HAP-1 (cell line): ENCODE measurements at regions not wholly inside any gene's neighbourhood (a gene's known extent, or its start where the extent isn't known, plus 50 kb on each side); places are given as distances from the start of the nearest gene placed in this dataset.
"Not testable (repeated sequence)": the region's sequence is repeated elsewhere in the genome, so short reads cannot be mapped to it uniquely, and the experiment has no call there.

ENCODE experiments used
- DNase-seq, 2 experiments: peaks; one replicate each; pipeline ENCODE4 v3.0.0-alpha.2; 2016 to 2020; ENCODE audit warnings: low spot score in 2 of 2
- H3K27me3 ChIP-seq: fragments of 250-450 bp; sonication (Bioruptor Pico); 2 replicates; pipeline ENCODE4 v1.5.1; 2020; ENCODE audit warnings: low read depth, mild to moderate bottlenecking, moderate library complexity
- H3K36me3 ChIP-seq: fragments of 250-450 bp; sonication (Bioruptor Pico); replicated peaks from 2 replicates; pipeline ENCODE4 v1.5.1; 2020; ENCODE audit warnings: mild to moderate bottlenecking
- H3K4me1 ChIP-seq: fragments of 250-450 bp; sonication (Bioruptor Pico); 2 replicates; pipeline ENCODE4 v1.5.1; 2020; ENCODE audit warnings: mild to moderate bottlenecking
- H3K4me3 ChIP-seq: fragments of 250-450 bp; sonication (Bioruptor Pico); 2 replicates; pipeline ENCODE4 v1.5.1; 2020; ENCODE audit warnings: mild to moderate bottlenecking, moderate library complexity
- H3K9me3 ChIP-seq: fragments of 250-450 bp; sonication (Bioruptor Pico); 2 replicates; pipeline ENCODE4 v1.5.1; 2020; ENCODE audit warnings: mild to moderate bottlenecking, moderate library complexity
- in situ Hi-C: fragments of 300-500 bp; cut with MboI; formaldehyde crosslinking; loops from 3 replicates; pipeline ENCODE4 v1.14.3; 2020; ENCODE audit warnings: low sequenced_read_pairs, inconsistent platforms, mixed read lengths

DNA sequence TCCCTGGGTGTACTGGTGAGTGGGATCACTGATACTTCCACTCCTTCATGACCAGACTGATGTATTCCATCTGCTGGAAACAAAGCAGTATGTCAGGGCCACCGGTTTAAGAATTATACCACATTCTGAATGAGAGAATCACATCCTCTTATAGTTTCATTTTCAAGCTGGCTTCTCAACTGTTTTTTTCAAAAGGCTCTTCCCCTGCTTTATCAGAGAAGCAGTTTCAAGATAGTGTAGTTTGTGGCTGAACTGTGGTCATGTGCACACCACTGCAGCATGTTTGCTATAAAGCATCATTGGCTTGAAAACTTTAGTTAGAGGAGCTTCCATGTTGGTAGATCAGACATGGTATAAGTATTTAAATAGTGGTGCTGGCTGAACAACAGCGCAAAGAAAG is 450.5 kb upstream of the CDH10 start:
- no peaks in the 10 kb centered on the region for H3K9me3 ChIP-seq
- H3K4me1 ChIP-seq, result no peaks in the 10 kb centered on the region
- in situ Hi-C loops, result no loop called here
- no peak overlapping the region for H3K4me3 ChIP-seq
- no peak for DNase-seq
- no peaks in the 10 kb centered on the region for H3K27me3 ChIP-seq
- no peaks in the 10 kb centered on the region for H3K36me3 ChIP-seq

- in situ Hi-C loops, result no loop called here
- no peak overlapping the region for H3K4me3 ChIP-seq
- H3K9me3 ChIP-seq, result no peaks in the 10 kb centered on the region
- H3K4me1 ChIP-seq, result no peaks in the 10 kb centered on the region
- H3K27me3 ChIP-seq, result no peaks in the 10 kb centered on the region
- DNase-seq, result no peak
- no peaks in the 10 kb centered on the region for H3K36me3 ChIP-seq
These were observed 449.4 kb upstream of the CDH10 start for GRCh38 chr5:25094219-25094618.

DNA sequence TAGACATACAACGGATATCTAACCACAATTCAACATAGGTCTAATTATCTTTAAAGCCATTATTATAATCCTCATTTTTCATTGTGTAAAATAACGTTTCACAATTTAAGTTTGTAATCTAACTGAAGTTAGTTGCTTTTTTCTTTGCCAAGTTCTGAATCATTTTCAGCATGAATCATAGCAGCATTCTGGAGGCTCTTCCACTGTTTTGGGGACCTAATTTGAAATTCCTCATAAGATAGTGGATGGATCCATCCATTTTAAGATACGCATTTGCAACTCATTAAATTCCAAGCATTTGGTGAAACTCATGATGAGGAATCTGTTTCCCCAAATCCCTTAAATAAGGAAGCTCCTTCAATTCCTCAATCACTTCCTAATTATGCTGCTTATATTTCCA is 447.1 kb upstream of the CDH10 start:
- in situ Hi-C loops, result no loop called here
- no peaks in the 10 kb centered on the region for H3K9me3 ChIP-seq
- DNase-seq, result no peak
- H3K4me1 ChIP-seq, result no peaks in the 10 kb centered on the region
- no peaks in the 10 kb centered on the region for H3K27me3 ChIP-seq
- H3K36me3 ChIP-seq, result no peaks in the 10 kb centered on the region
- H3K4me3 ChIP-seq, result no peak overlapping the region

DNA sequence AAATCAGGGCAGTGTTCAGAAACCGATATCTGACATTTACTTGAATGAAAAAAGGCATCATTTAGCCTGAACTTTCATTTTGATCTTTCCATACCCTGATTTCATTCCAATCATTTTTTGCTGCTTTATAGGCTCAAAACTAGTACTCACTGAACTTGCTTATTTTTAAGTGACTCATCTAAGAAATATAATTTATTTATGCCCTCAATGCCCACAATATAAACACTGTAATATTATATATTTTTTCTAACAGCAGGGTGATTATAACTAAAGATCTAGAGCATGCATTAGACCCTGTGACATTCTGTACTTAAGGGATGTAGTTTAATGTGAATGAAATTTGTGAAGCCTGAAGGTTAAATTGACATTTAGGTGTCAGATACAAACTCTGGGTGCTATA is 446.1 kb upstream of the CDH10 start:
- no peaks in the 10 kb centered on the region for H3K36me3 ChIP-seq
- DNase-seq, result no peak
- H3K4me3 ChIP-seq, result no peak overlapping the region
- in situ Hi-C loops, result no loop called here
- no peaks in the 10 kb centered on the region for H3K9me3 ChIP-seq
- H3K27me3 ChIP-seq, result no peaks in the 10 kb centered on the region
- no peaks in the 10 kb centered on the region for H3K4me1 ChIP-seq

DNA sequence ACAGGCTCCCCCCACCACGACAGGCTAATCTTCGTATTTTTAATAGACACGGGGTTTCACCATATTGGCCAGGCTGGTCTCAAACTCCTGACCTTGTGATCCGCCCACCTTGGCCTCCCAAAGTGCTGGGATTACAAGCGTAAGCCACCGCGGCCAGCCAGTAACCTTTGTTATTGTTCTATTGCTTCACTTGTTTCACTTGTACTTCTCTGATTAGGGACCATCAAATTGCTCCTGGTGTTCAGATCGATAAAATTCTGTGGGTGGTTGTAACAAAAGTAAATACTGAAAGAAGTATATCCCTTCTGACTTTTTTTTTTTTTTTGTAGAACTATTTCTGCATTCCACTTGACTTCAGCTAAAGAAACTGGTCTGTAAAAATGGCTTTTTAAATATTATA is 445.5 kb upstream of the CDH10 start:
- Histone ChIP-seq H3K4me1 (no peaks in the 10 kb centered on the region), H3K27me3 (no peaks in the 10 kb centered on the region), H3K36me3 (no peaks in the 10 kb centered on the region), H3K9me3 (no peaks in the 10 kb centered on the region), H3K4me3 (no peak overlapping the region)
- no peak for DNase-seq
- in situ Hi-C loops, result no loop called here

DNA sequence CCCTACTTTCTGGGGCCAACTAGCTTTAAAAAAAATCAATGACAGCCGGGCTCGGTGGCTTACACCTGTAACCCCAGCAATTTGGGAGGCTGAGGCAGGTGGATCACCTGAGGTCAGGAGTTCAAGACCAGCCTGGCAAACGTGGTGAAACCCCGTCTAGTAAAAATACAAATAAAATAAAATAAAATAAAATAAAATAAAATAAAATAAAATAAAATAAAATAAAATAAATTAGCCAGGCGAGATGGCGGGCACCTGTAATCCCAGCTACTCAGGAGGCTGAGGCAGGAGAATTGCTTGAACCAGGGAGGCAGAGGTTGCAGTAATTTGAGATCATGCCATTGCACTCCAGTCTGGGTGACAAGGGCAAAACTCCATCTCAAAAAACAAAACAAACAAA is 443.9 kb upstream of the CDH10 start:
- H3K9me3 ChIP-seq, H3K4me3 ChIP-seq, H3K4me1 ChIP-seq, in situ Hi-C loops, DNase-seq, H3K36me3 ChIP-seq, H3K27me3 ChIP-seq: not testable (repeated sequence)

- DNase-seq, H3K4me1 ChIP-seq, H3K4me3 ChIP-seq, H3K27me3 ChIP-seq, H3K36me3 ChIP-seq, in situ Hi-C loops, H3K9me3 ChIP-seq: not testable (repeated sequence)
These were observed 438.5 kb upstream of the CDH10 start for GRCh38 chr5:25083261-25083660.

- Histone ChIP-seq H3K36me3 (no peaks in the 10 kb centered on the region), H3K4me1 (no peaks in the 10 kb centered on the region), H3K9me3 (no peaks in the 10 kb centered on the region), H3K4me3 (no peak overlapping the region), H3K27me3 (no peaks in the 10 kb centered on the region)
- in situ Hi-C loops, result no loop called here
- no peak for DNase-seq
These were observed 421.5 kb upstream of the CDH10 start for GRCh38 chr5:25066239-25066638.

GRCh38 chr5:25064306-25064705 is 419.5 kb upstream of the CDH10 start:
- DNase-seq, result no peak
- Histone ChIP-seq H3K27me3 (no peaks in the 10 kb centered on the region), H3K36me3 (no peaks in the 10 kb centered on the region), H3K4me3 (no peak overlapping the region), H3K9me3 (no peaks in the 10 kb centered on the region), H3K4me1 (no peaks in the 10 kb centered on the region)
- in situ Hi-C loops, result no loop called here

- Histone ChIP-seq H3K27me3 (no peaks in the 10 kb centered on the region), H3K36me3 (no peaks in the 10 kb centered on the region), H3K9me3 (no peaks in the 10 kb centered on the region), H3K4me1 (no peaks in the 10 kb centered on the region), H3K4me3 (no peak overlapping the region)
- in situ Hi-C loops, result no loop called here
- DNase-seq, result no peak
These were observed 415.8 kb upstream of the CDH10 start for GRCh38 chr5:25060575-25060974.

GRCh38 chr5:25056836-25057235 is 412.1 kb upstream of the CDH10 start:
- H3K36me3 ChIP-seq, result no peaks in the 10 kb centered on the region
- no peak overlapping the region for H3K4me3 ChIP-seq
- H3K9me3 ChIP-seq, result no peaks in the 10 kb centered on the region
- DNase-seq, result no peak
- H3K4me1 ChIP-seq, result no peaks in the 10 kb centered on the region
- no peaks in the 10 kb centered on the region for H3K27me3 ChIP-seq
- in situ Hi-C loops, result no loop called here

GRCh38 chr5:25033658-25034057 is 388.9 kb upstream of the CDH10 start:
- in situ Hi-C loops, result no loop called here
- no peak for DNase-seq
- Histone ChIP-seq H3K9me3 (no peaks in the 10 kb centered on the region), H3K4me1 (no peaks in the 10 kb centered on the region), H3K4me3 (no peak overlapping the region), H3K27me3 (no peaks in the 10 kb centered on the region), H3K36me3 (no peaks in the 10 kb centered on the region)

- no peaks in the 10 kb centered on the region for H3K27me3 ChIP-seq
- H3K9me3 ChIP-seq, result no peaks in the 10 kb centered on the region
- no peak for DNase-seq
- H3K4me3 ChIP-seq, result no peak overlapping the region
- in situ Hi-C loops, result no loop called here
- H3K36me3 ChIP-seq, result no peaks in the 10 kb centered on the region
- no peaks in the 10 kb centered on the region for H3K4me1 ChIP-seq
These were observed 384.2 kb upstream of the CDH10 start for GRCh38 chr5:25029004-25029403.

GRCh38 chr5:25027526-25027925 is 382.7 kb upstream of the CDH10 start:
- Histone ChIP-seq H3K27me3 (no peaks in the 10 kb centered on the region), H3K4me1 (no peaks in the 10 kb centered on the region), H3K4me3 (no peak overlapping the region), H3K9me3 (no peaks in the 10 kb centered on the region), H3K36me3 (no peaks in the 10 kb centered on the region)
- no peak for DNase-seq
- in situ Hi-C loops, result no loop called here

GRCh38 chr5:25027061-25027460 is 382.3 kb upstream of the CDH10 start:
- no peaks in the 10 kb centered on the region for H3K4me1 ChIP-seq
- H3K9me3 ChIP-seq, result no peaks in the 10 kb centered on the region
- no peak overlapping the region for H3K4me3 ChIP-seq
- H3K36me3 ChIP-seq, result no peaks in the 10 kb centered on the region
- in situ Hi-C loops, result no loop called here
- no peaks in the 10 kb centered on the region for H3K27me3 ChIP-seq
- DNase-seq, result no peak
